T47D (cell line): ENCODE measurements at regions not wholly inside any gene's neighbourhood (a gene's known extent, or its start where the extent isn't known, plus 50 kb on each side); places are given as distances from the start of the nearest gene placed in this dataset.

Experiments used
- DNase-seq, 2 experiments: peaks; one replicate each; pipeline versions ENCODE4 v3.0.0 to v3.0.0-alpha.2; 2011 to 2012; ENCODE audit warnings: low read depth in 1 of 2, low spot score in 1 of 2
- JUND ChIP-seq: IDR thresholded peaks from 2 replicates; pipeline ENCODE4 v1.6.1; 2012; ENCODE audit warnings: low read depth
- in situ Hi-C: cut with HindIII; loops from 2 replicates; pipeline ENCODE4 v1.10.0; 2016; ENCODE audit warnings: low sequenced_read_pairs, low pct_unique_long_range_greater_than_20kb

DNA sequence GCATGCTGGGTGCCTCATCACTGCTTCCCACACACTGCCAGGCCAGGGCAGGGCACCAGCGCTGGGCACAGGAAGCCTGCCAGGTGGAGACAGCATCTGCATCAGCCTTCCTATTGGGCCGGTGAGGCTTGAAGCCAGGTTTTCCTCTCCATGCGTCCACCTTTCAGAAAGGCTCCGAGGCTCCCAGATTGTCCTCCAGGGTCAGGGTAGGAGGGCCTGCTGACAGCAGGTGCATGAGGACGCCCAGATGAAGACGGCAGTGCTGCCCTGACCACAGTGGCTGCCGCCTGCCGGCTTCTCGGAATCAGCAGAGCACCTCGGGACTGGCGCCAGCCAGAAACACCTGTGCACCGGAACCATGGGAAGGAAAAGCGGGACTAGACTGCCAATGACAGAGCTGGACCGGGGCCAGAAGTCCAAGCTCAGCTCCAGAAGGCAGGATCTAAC is 170.5 kb upstream of the CST7 start:
- TF ChIP-seq JUND = no peak
- in situ Hi-C loops = no loop called here
- no peak for DNase-seq

- DNase-seq = no peak
- in situ Hi-C loops = no loop called here
- TF ChIP-seq JUND = no peak
Measured at GRCh38 chr20:24779131-24779530, 169.9 kb upstream of the CST7 start.

GRCh38 chr20:24779946-24780345 is 169.1 kb upstream of the CST7 start:
- in situ Hi-C loops = no loop called here
- no peak for DNase-seq
- TF ChIP-seq JUND = no peak

DNA sequence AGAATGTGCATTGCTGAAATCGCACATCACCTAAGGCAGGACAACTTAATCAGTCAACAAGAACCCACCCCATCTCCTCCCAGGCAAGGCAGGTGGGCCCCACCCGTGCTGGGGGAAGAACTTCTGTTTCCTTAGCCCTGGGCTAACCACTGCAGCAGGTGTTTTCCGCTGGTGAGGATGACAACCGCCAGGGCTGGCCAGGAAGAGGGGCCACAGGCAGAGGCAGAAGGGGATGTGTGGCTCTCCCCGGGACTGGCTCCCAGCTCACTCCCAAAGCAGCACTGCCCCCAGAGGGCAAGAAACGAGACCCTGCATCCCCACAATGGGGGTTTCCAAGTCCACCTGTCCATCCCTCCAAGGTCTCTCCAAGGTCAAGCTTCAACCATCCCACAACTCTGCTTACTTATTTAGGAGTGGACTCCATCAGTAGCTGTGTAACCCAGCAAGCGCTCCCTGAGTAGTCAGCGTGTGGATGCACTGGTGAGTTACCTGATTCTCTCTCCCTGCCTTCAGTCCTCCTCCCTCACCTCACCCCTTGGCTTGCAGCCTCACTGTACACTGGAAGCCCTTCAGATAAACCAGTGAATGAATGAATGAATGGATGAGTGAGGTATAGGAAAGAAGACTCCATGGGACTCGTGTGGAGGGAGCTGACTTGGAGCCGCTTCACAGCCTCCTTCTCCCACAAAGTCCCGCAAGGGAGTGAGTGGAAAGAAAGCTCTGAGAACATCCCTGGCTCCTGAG is 168.2 kb upstream of the CST7 start:
- in situ Hi-C loops = no loop called here
- DNase-seq = no peak
- no peak for TF ChIP-seq JUND

DNA sequence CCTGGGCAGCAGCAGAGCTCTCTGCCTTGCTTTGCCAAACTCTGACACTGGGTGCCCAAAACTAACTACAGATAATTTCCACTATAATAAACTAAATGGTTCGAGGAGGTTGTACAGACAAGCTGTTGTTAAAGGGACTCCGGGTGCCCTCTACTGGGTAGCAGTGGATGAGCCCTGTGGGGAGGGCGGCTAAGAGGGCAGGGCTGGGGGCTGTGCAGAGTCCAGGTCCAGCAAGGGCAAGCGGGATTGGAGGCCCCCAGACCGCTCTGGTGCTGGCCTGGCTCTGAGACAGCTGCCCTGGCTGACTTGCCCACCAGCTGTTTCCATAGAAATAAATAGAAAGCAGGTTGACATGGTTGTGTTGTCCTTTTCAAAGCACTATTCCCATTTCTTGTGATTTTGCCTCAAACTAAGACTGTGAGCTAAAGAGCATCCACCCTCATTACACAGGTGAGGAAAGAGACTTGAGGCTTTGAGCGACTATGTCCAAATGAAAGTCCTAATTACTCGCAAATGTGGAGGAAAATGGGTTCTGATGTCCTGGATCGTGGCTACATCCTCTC is 167.6 kb upstream of the CST7 start:
- in situ Hi-C loops = no loop called here
- peak in 1 of 2 experiments; percentile 48 for DNase-seq
- TF ChIP-seq JUND = no peak

GRCh38 chr20:24782301-24782700 is 166.8 kb upstream of the CST7 start:
- in situ Hi-C loops = no loop called here
- no peak for TF ChIP-seq JUND

GRCh38 chr20:24782801-24783630 is 166.1 kb upstream of the CST7 start:
- DNase-seq = no peak
- in situ Hi-C loops = no loop called here
- no peak for TF ChIP-seq JUND

More at GRCh38 chr20:24782301-24782700, 166.8 kb upstream of the CST7 start:
- DNase-seq = no peak

GRCh38 chr20:24783631-24784492 is 165.2 kb upstream of the CST7 start:
- TF ChIP-seq JUND = no peak
- in situ Hi-C loops = no loop called here
- peak in 1 of 2 experiments; percentile 58 for DNase-seq

- in situ Hi-C loops = no loop called here
- no peak for TF ChIP-seq JUND
- DNase-seq = no peak
Measured at GRCh38 chr20:24784607-24785006, 164.5 kb upstream of the CST7 start.

DNA sequence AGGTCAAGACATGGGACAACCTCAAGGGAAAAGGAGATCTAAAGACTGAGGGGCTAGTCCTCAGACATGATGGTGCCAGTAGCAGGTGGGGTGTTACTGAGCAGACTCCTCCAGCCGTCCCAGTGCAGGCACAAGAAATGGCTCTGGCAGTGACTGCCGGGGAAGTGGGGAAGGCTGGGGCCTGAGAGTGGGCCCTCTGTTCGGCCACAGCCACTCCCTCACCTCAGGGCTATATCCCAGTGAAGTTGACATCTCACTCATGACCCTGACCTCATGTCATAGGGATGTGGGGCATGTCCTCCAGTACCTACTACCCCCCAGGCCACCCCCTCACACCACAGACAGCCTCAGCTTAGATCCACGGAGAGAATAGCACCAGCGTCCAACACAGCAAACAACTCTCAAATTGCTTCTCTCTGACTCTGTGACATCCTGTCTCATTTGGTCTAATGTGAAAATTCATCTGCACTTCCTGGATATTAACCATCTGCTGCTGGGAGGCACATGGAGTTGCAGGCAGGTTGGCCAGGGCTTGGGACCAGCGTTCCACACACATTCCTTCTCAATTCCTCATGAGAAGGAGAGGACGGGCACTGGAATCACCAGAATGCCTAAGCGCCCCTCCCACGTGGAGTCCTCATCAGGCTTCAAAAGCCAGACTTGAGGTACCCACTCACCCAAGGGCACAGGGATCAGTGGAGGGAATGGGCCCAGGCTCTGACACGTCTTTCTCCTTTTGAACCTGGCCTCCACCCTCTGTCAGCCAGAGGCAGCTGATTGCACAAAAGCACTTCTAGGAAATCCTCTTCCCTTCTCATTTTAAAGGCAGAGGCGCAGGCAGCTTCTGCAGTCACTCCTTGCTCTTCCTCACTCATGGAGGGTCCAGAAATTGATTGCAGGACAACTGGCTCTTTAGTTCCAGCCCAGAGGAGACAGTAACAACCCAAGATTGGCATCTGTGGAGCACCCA is 163.6 kb upstream of the CST7 start:
- TF ChIP-seq JUND = no peak
- in situ Hi-C loops = no loop called here
- no peak for DNase-seq

GRCh38 chr20:24786111-24786495 is 163.0 kb upstream of the CST7 start:
- DNase-seq = no peak
- in situ Hi-C loops = no loop called here
- TF ChIP-seq JUND = no peak
